ENCODE measurements at regions not wholly inside any gene's neighbourhood (a gene's known extent, or its start where the extent isn't known, plus 50 kb on each side); places are given as distances from the start of the nearest gene placed in this dataset.

DNA sequence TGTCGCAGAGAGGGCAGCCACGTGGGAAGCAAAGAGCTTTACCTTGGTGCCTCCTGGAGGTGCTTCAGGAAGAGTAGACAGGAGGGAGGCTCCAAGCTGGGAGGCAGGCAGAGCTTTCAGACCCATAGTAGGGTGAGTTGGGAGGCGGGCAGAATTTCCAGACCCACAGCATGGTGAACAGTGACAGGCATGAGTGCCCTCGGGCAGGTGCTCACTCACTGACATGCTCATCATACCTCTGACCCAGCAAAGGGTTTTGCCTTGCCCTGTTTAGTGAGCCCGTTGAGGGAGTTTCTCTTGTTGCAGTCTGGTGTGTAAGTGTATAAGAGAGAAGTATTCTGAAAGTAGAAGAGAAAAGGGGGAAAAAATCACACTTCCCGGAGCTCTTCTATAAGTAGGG is 86.4 kb upstream of the NTM start:
- H3K27ac ChIP-seq (ENCODE audit: low read depth, low read length), result no peak overlapping the region
- no peak overlapping the region for H3K4me3 ChIP-seq (ENCODE audit: low read depth, low read length)
- CTCF ChIA-PET, result interaction anchor here (2.1 kb wide), 1 partner anchor 219 kb away, joined by 7 read pairs; no protein-coding TSS in a partner anchor
- no peaks in the 10 kb centered on the region for H3K27me3 ChIP-seq (ENCODE audit: control insufficient read depth, insufficient read depth, low read length)
- no peak for DNase-seq (ENCODE audit: low read depth, low spot score)
- no peak for TF ChIP-seq CTCF (IDR thresholded peaks at IDR 0.05; ENCODE audit: low read depth, low read length)
- H3K9me3 ChIP-seq (ENCODE audit: control insufficient read depth, insufficient read depth, low read length), result no peaks in the 10 kb centered on the region
- POLR2A ChIA-PET, result no interaction called here

- ChIA-PET POLR2A (no interaction called here), CTCF (no interaction called here)
- DNase-seq (ENCODE audit: low read depth, low spot score), result no peak
- no peak for TF ChIP-seq CTCF (IDR thresholded peaks at IDR 0.05; ENCODE audit: low read depth, low read length)
- Histone ChIP-seq H3K27me3 (ENCODE audit: control insufficient read depth, insufficient read depth, low read length) (no peaks in the 10 kb centered on the region), H3K9me3 (ENCODE audit: control insufficient read depth, insufficient read depth, low read length) (no peaks in the 10 kb centered on the region), H3K27ac (ENCODE audit: low read depth, low read length) (no peak overlapping the region), H3K4me3 (ENCODE audit: low read depth, low read length) (no peak overlapping the region)
Measured at GRCh38 chr11:131288521-131289091, 81.8 kb upstream of the NTM start.

DNA sequence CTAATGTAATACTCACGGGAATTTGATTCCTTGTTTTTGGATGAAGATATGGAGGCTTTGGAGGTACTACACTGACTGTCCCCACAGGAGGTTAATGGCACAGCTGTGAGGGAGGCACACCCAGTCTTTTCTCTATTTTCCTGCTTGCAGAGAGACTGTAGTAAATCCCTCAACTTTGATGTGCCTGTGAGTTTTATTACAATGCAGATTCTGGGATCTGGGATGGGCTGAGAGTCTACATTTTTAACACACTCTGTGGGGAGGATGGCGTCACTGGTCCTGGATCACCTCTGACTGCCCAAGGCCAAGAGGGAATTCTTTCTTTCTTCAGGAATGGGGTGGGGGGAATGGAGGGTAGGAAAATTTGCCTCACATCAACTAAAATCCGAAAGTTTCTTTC is 80.2 kb upstream of the NTM start:
- no peak for DNase-seq (ENCODE audit: low read depth, low spot score)
- H3K27ac ChIP-seq (ENCODE audit: low read depth, low read length), result no peak overlapping the region
- no peak for TF ChIP-seq CTCF (IDR thresholded peaks at IDR 0.05; ENCODE audit: low read depth, low read length)
- H3K27me3 ChIP-seq (ENCODE audit: control insufficient read depth, insufficient read depth, low read length), result no peaks in the 10 kb centered on the region
- POLR2A ChIA-PET, result no interaction called here
- no peaks in the 10 kb centered on the region for H3K9me3 ChIP-seq (ENCODE audit: control insufficient read depth, insufficient read depth, low read length)
- H3K4me3 ChIP-seq (ENCODE audit: low read depth, low read length), result no peak overlapping the region
- CTCF ChIA-PET, result no interaction called here

- ChIA-PET CTCF (no interaction called here), POLR2A (no interaction called here)
- H3K4me3 ChIP-seq (ENCODE audit: low read depth, low read length), result no peak overlapping the region
- H3K27me3 ChIP-seq (ENCODE audit: control insufficient read depth, insufficient read depth, low read length), result peaks cover 2% of the 10 kb centered on the region
- H3K9me3 ChIP-seq (ENCODE audit: control insufficient read depth, insufficient read depth, low read length), result no peaks in the 10 kb centered on the region
- DNase-seq (ENCODE audit: low read depth, low spot score), result no peak
- no peak for TF ChIP-seq CTCF (IDR thresholded peaks at IDR 0.05; ENCODE audit: low read depth, low read length)
- no peak overlapping the region for H3K27ac ChIP-seq (ENCODE audit: low read depth, low read length)
Measured at GRCh38 chr11:131295986-131296385, 74.4 kb upstream of the NTM start.

- Histone ChIP-seq H3K4me3 (ENCODE audit: low read depth, low read length) (no peak overlapping the region), H3K27ac (ENCODE audit: low read depth, low read length) (no peak overlapping the region), H3K9me3 (ENCODE audit: control insufficient read depth, insufficient read depth, low read length) (no peaks in the 10 kb centered on the region), H3K27me3 (ENCODE audit: control insufficient read depth, insufficient read depth, low read length) (peaks cover 2% of the 10 kb centered on the region)
- DNase-seq (ENCODE audit: low read depth, low spot score), result no peak
- no peak for TF ChIP-seq CTCF (IDR thresholded peaks at IDR 0.05; ENCODE audit: low read depth, low read length)
- POLR2A ChIA-PET, result interaction anchor here (0.6 kb wide), 1 partner anchor 66 kb away, joined by 5 read pairs; no protein-coding TSS in a partner anchor
- CTCF ChIA-PET, result no interaction called here
Measured at GRCh38 chr11:131297441-131297840, 73.0 kb upstream of the NTM start.

All from AG04450 (cell line).